HepG2 (cell line): ENCODE measurements at regions not wholly inside any gene's neighbourhood (a gene's known extent, or its start where the extent isn't known, plus 50 kb on each side); places are given as distances from the start of the nearest gene placed in this dataset.

ENCODE experiments used
- ATAC-seq: fragments of 200-7000 bp; cut with Tn5 transposase; 3 replicates; pipeline ENCODE4 v1.9.1; 2020; ENCODE audit warnings: mild to moderate bottlenecking, moderate library complexity
- BruUV-seq: library from RNA; stranded (reverse); fragments of 400-500 nt; replicated peaks from 2 replicates; lab custom pipeline; 2021; lab: Mats Ljungman, UMichigan
- CTCF ChIA-PET: fragments of 300-600 bp; formaldehyde crosslinking; extraction: SDS; loops from one replicate; lab custom pipeline; 2021; ENCODE audit warnings: low total read pairs, inconsistent platforms, low intra/inter-chr PET ratio; lab: Yijun Ruan, JAX
- POLR2A ChIA-PET: fragments of 350-600 bp; sonication (Branson Sonifier 250); formaldehyde crosslinking; loops from one replicate; lab custom pipeline; 2020; ENCODE audit warnings: antibody characterized with exemption, inconsistent platforms; lab: Yijun Ruan, JAX
- DNase-seq: peaks from one replicate; pipeline ENCODE4 v3.0.0-alpha.2; 2015; ENCODE audit warnings: low spot score
- FAIRE-seq: peaks from 3 replicates; lab custom pipeline; 2011; peaks lifted over from hg19 to GRCh38; lab: Jason Lieb, UNC
- H2AFZ ChIP-seq: one replicate; pipeline ENCODE4 v1.6.1; 2011; ENCODE audit warnings: low read length, inconsistent platforms
- H3K27ac ChIP-seq: fragments of 300-600 bp; 3 replicates; pipeline ENCODE4 v1.8.0; 2011; ENCODE audit warnings: mixed run types, mild to moderate bottlenecking, mixed read lengths, low read length, inconsistent platforms; ENCODE audit not compliant: insufficient read depth; ENCODE audit errors: extremely low read length
- H3K27me3 ChIP-seq, 2 experiments: fragments of 200-600 bp in 1 of 2; 2 replicates in 1 of 2; 3 replicates in 1 of 2; pipeline versions ENCODE4 v1.6.0 to v1.8.0; 2011; ENCODE audit warnings: low read length in 2 of 2, mild to moderate bottlenecking in 2 of 2, moderate library complexity in 2 of 2, inconsistent platforms in 1 of 2; ENCODE audit not compliant: insufficient read depth in 2 of 2, control insufficient read depth in 1 of 2
- H3K36me3 ChIP-seq, 2 experiments: fragments of 200-600 bp in 1 of 2; replicated peaks in 1 of 2; 2 replicates in 1 of 2; 3 replicates in 1 of 2; pipeline versions ENCODE4 v1.5.1 to v1.8.0; 2011; ENCODE audit warnings: low read length in 2 of 2, inconsistent platforms in 1 of 2; ENCODE audit not compliant: insufficient read depth in 2 of 2, control insufficient read depth in 1 of 2
- H3K4me1 ChIP-seq: 2 replicates; pipeline ENCODE4 v1.5.1; 2012; ENCODE audit warnings: low read length, inconsistent platforms; ENCODE audit not compliant: insufficient read depth
- H3K4me2 ChIP-seq: 2 replicates; pipeline ENCODE4 v1.6.0; 2011; ENCODE audit warnings: low read depth, low read length, inconsistent platforms
- H3K4me3 ChIP-seq, 3 experiments: fragments of 200-600 bp in 1 of 3; sonication (generic), shearing (Covaris generic) in 1 of 3; replicated peaks in 1 of 3; 2 replicates each; pipeline ENCODE4 v1.5.1; 2011 to 2016; ENCODE audit warnings: low read length in 3 of 3, inconsistent platforms in 2 of 3, low read depth in 2 of 3, mild to moderate bottlenecking in 2 of 3, control low read depth in 1 of 3, mixed read lengths in 1 of 3; ENCODE audit not compliant: insufficient read depth in 1 of 3
- H3K79me2 ChIP-seq: one replicate; pipeline ENCODE4 v1.6.1; 2011; ENCODE audit warnings: low read length, inconsistent platforms; ENCODE audit not compliant: insufficient read depth
- H3K9ac ChIP-seq: 2 replicates; pipeline ENCODE4 v1.6.0; 2011; ENCODE audit warnings: mild to moderate bottlenecking, low read depth, low read length, inconsistent platforms; ENCODE audit not compliant: insufficient read depth
- H3K9me3 ChIP-seq: 2 replicates; pipeline ENCODE4 v1.5.1; 2012; ENCODE audit warnings: mild to moderate bottlenecking, low read length
- H4K20me1 ChIP-seq: 2 replicates; pipeline ENCODE4 v1.6.0; 2011; ENCODE audit warnings: inconsistent platforms, mild to moderate bottlenecking, low read length, moderate library complexity; ENCODE audit not compliant: insufficient read depth
- ARNT ChIP-seq: fragments of 450-650 bp; IDR thresholded peaks from 2 replicates; pipeline ENCODE4 v1.6.1; 2017
- GMEB1 ChIP-seq: sonication (generic); formaldehyde crosslinking; IDR thresholded peaks from 2 replicates; pipeline ENCODE4 v1.5.1; 2020; ENCODE audit warnings: missing genetic modification reagents, mild to moderate bottlenecking, borderline replicate concordance
- GPN1 ChIP-seq: sonication (generic); formaldehyde crosslinking; IDR thresholded peaks from 2 replicates; pipeline ENCODE4 v1.5.1; 2020; ENCODE audit warnings: missing genetic modification reagents, borderline replicate concordance
- GTF3A ChIP-seq: sonication (generic); formaldehyde crosslinking; conservative IDR thresholded peaks from 2 replicates; pipeline ENCODE4 v1.4.0; 2020; ENCODE audit warnings: mild to moderate bottlenecking, missing genetic modification reagents
- PHF20 ChIP-seq: sonication (generic); formaldehyde crosslinking; IDR thresholded peaks from 2 replicates; pipeline ENCODE4 v1.5.0; 2020; ENCODE audit warnings: mild to moderate bottlenecking, missing genetic modification reagents
- SNRNP70 ChIP-seq: fragments of 200-400 bp; formaldehyde crosslinking; IDR thresholded peaks from 2 replicates; pipeline ENCODE4 v1.6.1; 2017; ENCODE audit warnings: mild to moderate bottlenecking, low read depth, low read length, moderate library complexity
- ZBTB1 ChIP-seq: sonication (generic); formaldehyde crosslinking; IDR thresholded peaks from 2 replicates; pipeline ENCODE4 v1.4.0; 2020; ENCODE audit warnings: missing genetic modification reagents, borderline replicate concordance
- ZFP36 ChIP-seq: fragments of 150-350 bp; IDR thresholded peaks from 2 replicates; pipeline ENCODE4 v1.6.1; 2018; ENCODE audit warnings: borderline replicate concordance, low read length, low read depth; ENCODE audit not compliant: partially characterized antibody
- ZNF253 ChIP-seq: sonication (generic); formaldehyde crosslinking; IDR thresholded peaks from 2 replicates; pipeline ENCODE4 v1.8.0; 2022; ENCODE audit warnings: mild to moderate bottlenecking, missing genetic modification reagents, borderline replicate concordance
- ZNF431 ChIP-seq: sonication (generic); formaldehyde crosslinking; IDR thresholded peaks from 2 replicates; pipeline ENCODE4 v1.9.0; 2022; ENCODE audit warnings: missing genetic modification reagents, low read depth, mild to moderate bottlenecking, borderline replicate concordance
- ZNF549 ChIP-seq: sonication (generic); formaldehyde crosslinking; IDR thresholded peaks from 2 replicates; pipeline ENCODE4 v1.5.0; 2020; ENCODE audit warnings: missing genetic modification reagents
- ZNF597 ChIP-seq: sonication (generic); formaldehyde crosslinking; IDR thresholded peaks from 2 replicates; pipeline ENCODE4 v1.5.0; 2020; ENCODE audit warnings: missing genetic modification reagents
- ZNF616 ChIP-seq: sonication (generic); formaldehyde crosslinking; IDR thresholded peaks from 2 replicates; pipeline ENCODE4 v1.5.0; 2020; ENCODE audit warnings: low read depth, mild to moderate bottlenecking, missing genetic modification reagents
- ZSCAN12 ChIP-seq: sonication (generic); formaldehyde crosslinking; IDR thresholded peaks from 2 replicates; pipeline ENCODE4 v1.9.0; 2021; ENCODE audit warnings: mild to moderate bottlenecking, missing genetic modification reagents
- ZZZ3 ChIP-seq: sonication (generic); formaldehyde crosslinking; IDR thresholded peaks from 2 replicates; pipeline ENCODE4 v1.4.0; 2020; ENCODE audit warnings: missing genetic modification reagents, mild to moderate bottlenecking, borderline replicate concordance
- WGBS: methylation state at CpG from one replicate; pipeline ENCODE4 v1.1.6; 2017; ENCODE audit warnings: low lambda C conversion rate; 5-methylcytosine and 5-hydroxymethylcytosine counted together
- in situ Hi-C: cut with HindIII; loops from 2 replicates; pipeline ENCODE4 v1.10.0; 2017; ENCODE audit warnings: low pct_unique_long_range_greater_than_20kb; ENCODE audit not compliant: extremely low pct_ligation_motif_present
- intact Hi-C: fragments of 100-400 bp; cut with micrococcal nuclease; formaldehyde crosslinking; loops from one replicate; pipeline ENCODE4 v1.10.0; 2022; ENCODE audit not compliant: unreplicated experiment
- TF ChIP-seq, protein P1 (sequence below): sonication (generic); formaldehyde crosslinking; IDR thresholded peaks from 2 replicates; pipeline ENCODE4 v1.5.0; 2020; ENCODE audit warnings: mild to moderate bottlenecking, missing genetic modification reagents
- TF ChIP-seq, protein P2 (sequence below): sonication (generic); formaldehyde crosslinking; conservative IDR thresholded peaks from 2 replicates; pipeline ENCODE4 v1.4.0; 2020; ENCODE audit warnings: missing genetic modification reagents
- TF ChIP-seq, protein P3 (sequence below): sonication (generic); formaldehyde crosslinking; IDR thresholded peaks from 2 replicates; pipeline ENCODE4 v1.8.1; 2023; ENCODE audit warnings: mild to moderate bottlenecking, missing genetic modification reagents

DNA sequence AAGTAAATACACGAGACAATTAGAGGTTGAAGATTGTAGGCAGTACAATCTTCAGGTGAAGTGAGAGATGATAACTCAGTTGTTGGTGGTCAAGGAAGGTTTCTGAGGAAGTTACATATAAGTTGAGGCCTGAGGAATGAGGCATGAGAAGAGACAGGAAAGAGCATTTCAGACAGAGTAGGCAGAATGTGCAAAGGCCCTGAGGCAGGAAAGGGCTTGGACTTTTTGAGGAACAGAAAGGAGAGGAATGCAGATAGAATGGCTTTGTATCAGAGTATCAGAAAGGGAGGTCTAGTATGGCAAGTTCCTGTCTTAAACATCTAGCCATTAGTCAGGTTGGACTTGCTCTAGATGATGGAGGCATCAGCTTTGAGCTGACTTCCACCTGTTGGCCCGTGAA is 122.5 kb downstream of the CAND1 start:
- FAIRE-seq, result no peak
- 23% methylated on average over 2 of the region's 2 CpGs for WGBS
- TF ChIP-seq ZNF616 (CRISPR knock-in tag) (no peak), ZNF253 (CRISPR knock-in tag) (no peak), SNRNP70 (no peak), ZFP36 (no peak), GPN1 (no peak), ZNF597 (CRISPR knock-in tag) (no peak), ARNT (no peak), ZSCAN12 (CRISPR knock-in tag) (no peak), ZNF549 (CRISPR knock-in tag) (no peak), ZNF431 (CRISPR knock-in tag) (no peak), ZBTB1 (CRISPR knock-in tag) (no peak), GTF3A (CRISPR knock-in tag) (no peak), PHF20 (CRISPR knock-in tag) (no peak), GMEB1 (no peak), ZZZ3 (CRISPR knock-in tag) (no peak)
- TF ChIP-seq, protein P1, sequence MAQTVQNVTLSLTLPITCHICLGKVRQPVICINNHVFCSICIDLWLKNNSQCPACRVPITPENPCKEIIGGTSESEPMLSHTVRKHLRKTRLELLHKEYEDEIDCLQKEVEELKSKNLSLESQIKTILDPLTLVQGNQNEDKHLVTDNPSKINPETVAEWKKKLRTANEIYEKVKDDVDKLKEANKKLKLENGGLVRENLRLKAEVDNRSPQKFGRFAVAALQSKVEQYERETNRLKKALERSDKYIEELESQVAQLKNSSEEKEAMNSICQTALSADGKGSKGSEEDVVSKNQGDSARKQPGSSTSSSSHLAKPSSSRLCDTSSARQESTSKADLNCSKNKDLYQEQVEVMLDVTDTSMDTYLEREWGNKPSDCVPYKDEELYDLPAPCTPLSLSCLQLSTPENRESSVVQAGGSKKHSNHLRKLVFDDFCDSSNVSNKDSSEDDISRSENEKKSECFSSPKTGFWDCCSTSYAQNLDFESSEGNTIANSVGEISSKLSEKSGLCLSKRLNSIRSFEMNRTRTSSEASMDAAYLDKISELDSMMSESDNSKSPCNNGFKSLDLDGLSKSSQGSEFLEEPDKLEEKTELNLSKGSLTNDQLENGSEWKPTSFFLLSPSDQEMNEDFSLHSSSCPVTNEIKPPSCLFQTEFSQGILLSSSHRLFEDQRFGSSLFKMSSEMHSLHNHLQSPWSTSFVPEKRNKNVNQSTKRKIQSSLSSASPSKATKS (CRISPR knock-in tag), result no peak
- TF ChIP-seq, protein P2, sequence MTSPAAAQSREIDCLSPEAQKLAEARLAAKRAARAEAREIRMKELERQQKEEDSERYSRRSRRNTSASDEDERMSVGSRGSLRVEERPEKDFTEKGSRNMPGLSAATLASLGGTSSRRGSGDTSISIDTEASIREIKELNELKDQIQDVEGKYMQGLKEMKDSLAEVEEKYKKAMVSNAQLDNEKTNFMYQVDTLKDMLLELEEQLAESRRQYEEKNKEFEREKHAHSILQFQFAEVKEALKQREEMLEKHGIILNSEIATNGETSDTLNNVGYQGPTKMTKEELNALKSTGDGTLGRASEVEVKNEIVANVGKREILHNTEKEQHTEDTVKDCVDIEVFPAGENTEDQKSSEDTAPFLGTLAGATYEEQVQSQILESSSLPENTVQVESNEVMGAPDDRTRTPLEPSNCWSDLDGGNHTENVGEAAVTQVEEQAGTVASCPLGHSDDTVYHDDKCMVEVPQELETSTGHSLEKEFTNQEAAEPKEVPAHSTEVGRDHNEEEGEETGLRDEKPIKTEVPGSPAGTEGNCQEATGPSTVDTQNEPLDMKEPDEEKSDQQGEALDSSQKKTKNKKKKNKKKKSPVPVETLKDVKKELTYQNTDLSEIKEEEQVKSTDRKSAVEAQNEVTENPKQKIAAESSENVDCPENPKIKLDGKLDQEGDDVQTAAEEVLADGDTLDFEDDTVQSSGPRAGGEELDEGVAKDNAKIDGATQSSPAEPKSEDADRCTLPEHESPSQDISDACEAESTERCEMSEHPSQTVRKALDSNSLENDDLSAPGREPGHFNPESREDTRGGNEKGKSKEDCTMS (CRISPR knock-in tag), result no peak
- TF ChIP-seq, protein P3, sequence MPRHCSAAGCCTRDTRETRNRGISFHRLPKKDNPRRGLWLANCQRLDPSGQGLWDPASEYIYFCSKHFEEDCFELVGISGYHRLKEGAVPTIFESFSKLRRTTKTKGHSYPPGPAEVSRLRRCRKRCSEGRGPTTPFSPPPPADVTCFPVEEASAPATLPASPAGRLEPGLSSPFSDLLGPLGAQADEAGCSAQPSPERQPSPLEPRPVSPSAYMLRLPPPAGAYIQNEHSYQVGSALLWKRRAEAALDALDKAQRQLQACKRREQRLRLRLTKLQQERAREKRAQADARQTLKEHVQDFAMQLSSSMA (CRISPR knock-in tag), result no peak

More for the DNA sequence above, 122.5 kb downstream of the CAND1 start:
- no peaks in the 10 kb centered on the region for H3K36me3 ChIP-seq
- H3K9ac ChIP-seq, result no peak overlapping the region
- ChIA-PET POLR2A (no interaction called here), CTCF (no interaction called here)
- H3K27ac ChIP-seq, result no peak overlapping the region
- H3K4me3 ChIP-seq, result no peak overlapping the region
- H4K20me1 ChIP-seq, result no peaks in the 10 kb centered on the region
- no peak overlapping the region for H3K4me2 ChIP-seq
- H3K27me3 ChIP-seq, result no peaks in the 10 kb centered on the region
- intact Hi-C loops (no loop called here), in situ Hi-C loops (no loop called here)
- no peak overlapping the region for H2AFZ ChIP-seq
- no peaks in the 10 kb centered on the region for H3K4me1 ChIP-seq
- ATAC-seq, result no peak
- no TSS peak for BruUV-seq
- no peaks in the 10 kb centered on the region for H3K9me3 ChIP-seq
- no peaks in the 10 kb centered on the region for H3K79me2 ChIP-seq
- DNase-seq, result no peak
